ENCODE measurements at regions not wholly inside any gene's neighbourhood (a gene's known extent, or its start where the extent isn't known, plus 50 kb on each side); places are given as distances from the start of the nearest gene placed in this dataset.

- Histone ChIP-seq H3K27me3 (replicated peaks; ENCODE audit: insufficient read depth) (no peaks in the 10 kb centered on the region), H3K9me2 (ENCODE audit: insufficient read depth) (no peaks in the 10 kb centered on the region), H3K36me3 (ENCODE audit: low read depth) (no peaks in the 10 kb centered on the region), H3F3A (ENCODE audit: insufficient read depth) (peaks cover 34% of the 10 kb centered on the region), H3K79me2 (ENCODE audit: insufficient read depth) (no peaks in the 10 kb centered on the region), H3K4me3 (peak overlapping the region; percentile 63), H3K27ac (peak overlapping the region; percentile 80), H3K9ac (peak overlapping the region; percentile 66), H3K4me1 (ENCODE audit: insufficient read depth) (peaks cover 49% of the 10 kb centered on the region), H4K20me1 (ENCODE audit: insufficient read depth) (no peaks in the 10 kb centered on the region), H3K4me2 (ENCODE audit: unreplicated experiment) (peak overlapping the region; percentile 78), H3K9me3 (ENCODE audit: low read depth) (no peaks in the 10 kb centered on the region), H2AFZ (peak overlapping the region; percentile 79)
- DNase-seq, result peak; percentile 64
- in situ Hi-C loops (cut with MboI), result no loop called here
- no peak for TF ChIP-seq EZH2 (IDR thresholded peaks at IDR 0.05; ENCODE audit: insufficient read depth, poor library complexity, severe bottlenecking)
- TF ChIP-seq EZH2phosphoT487 (IDR thresholded peaks at IDR 0.05; ENCODE audit: insufficient read depth, low read depth), result no peak
- WGBS, 2 experiments (ENCODE audit: low coverage in 1 of 2, low lambda C conversion rate in 2 of 2, missing lambda C conversion rate in 2 of 2), result 1 to 4% methylated on average over 9 of the region's 9 CpGs
These were observed 301.7 kb upstream of the ZFP64 start for GRCh38 chr20:52493171-52493721.

- Histone ChIP-seq H4K20me1 (ENCODE audit: insufficient read depth) (no peaks in the 10 kb centered on the region), H3K27ac (peak overlapping the region; percentile 67), H2AFZ (no peak overlapping the region), H3K36me3 (ENCODE audit: low read depth) (no peaks in the 10 kb centered on the region), H3K79me2 (ENCODE audit: insufficient read depth) (no peaks in the 10 kb centered on the region), H3K4me3 (no peak overlapping the region), H3K27me3 (replicated peaks; ENCODE audit: insufficient read depth) (no peaks in the 10 kb centered on the region), H3F3A (ENCODE audit: insufficient read depth) (peaks cover 34% of the 10 kb centered on the region), H3K9me2 (ENCODE audit: insufficient read depth) (no peaks in the 10 kb centered on the region), H3K4me1 (ENCODE audit: insufficient read depth) (peaks cover 40% of the 10 kb centered on the region), H3K9me3 (ENCODE audit: low read depth) (no peaks in the 10 kb centered on the region), H3K9ac (peak overlapping the region; percentile 28; the same call in 1 of the 2 replicates), H3K4me2 (ENCODE audit: unreplicated experiment) (peak overlapping the region; percentile 5)
- DNase-seq, result peak; percentile 84
- WGBS, 2 experiments (ENCODE audit: low coverage in 1 of 2, low lambda C conversion rate in 2 of 2, missing lambda C conversion rate in 2 of 2), result 72% methylated on average over 10 of the region's 10 CpGs
- in situ Hi-C loops (cut with MboI), result no loop called here
- TF ChIP-seq EZH2phosphoT487 (IDR thresholded peaks at IDR 0.05; ENCODE audit: insufficient read depth, low read depth), result no peak
- TF ChIP-seq EZH2 (IDR thresholded peaks at IDR 0.05; ENCODE audit: insufficient read depth, poor library complexity, severe bottlenecking), result no peak
These were observed 299.3 kb upstream of the ZFP64 start for GRCh38 chr20:52490711-52491430.

GRCh38 chr20:52484438-52484837 is 292.9 kb upstream of the ZFP64 start:
- no peaks in the 10 kb centered on the region for H3K9me2 ChIP-seq (ENCODE audit: insufficient read depth)
- H3K9ac ChIP-seq, result 0 out of 2 replicates have a peak overlapping the region, but pooled peaks have one; percentile 7
- peak overlapping the region; percentile 58 for H3K27ac ChIP-seq
- peaks cover 7% of the 10 kb centered on the region; the same call in 1 of the 2 replicates for H3F3A ChIP-seq (ENCODE audit: insufficient read depth)
- H3K36me3 ChIP-seq (ENCODE audit: low read depth), result no peaks in the 10 kb centered on the region
- no peak overlapping the region for H3K4me3 ChIP-seq
- WGBS, 2 experiments (ENCODE audit: low coverage in 1 of 2, low lambda C conversion rate in 2 of 2, missing lambda C conversion rate in 2 of 2), result 10 to 12% methylated on average over 2 of the region's 2 CpGs
- H2AFZ ChIP-seq, result no peak overlapping the region
- H3K4me1 ChIP-seq (ENCODE audit: insufficient read depth), result peaks cover 18% of the 10 kb centered on the region
- in situ Hi-C loops (cut with MboI), result no loop called here
- peak overlapping the region; percentile 46 for H3K4me2 ChIP-seq (ENCODE audit: unreplicated experiment)
- TF ChIP-seq EZH2phosphoT487 (IDR thresholded peaks at IDR 0.05; ENCODE audit: insufficient read depth, low read depth), result no peak
- TF ChIP-seq EZH2 (IDR thresholded peaks at IDR 0.05; ENCODE audit: insufficient read depth, poor library complexity, severe bottlenecking), result no peak
- peak; percentile 82 for DNase-seq
- H3K9me3 ChIP-seq (ENCODE audit: low read depth), result no peaks in the 10 kb centered on the region
- H3K27me3 ChIP-seq (replicated peaks; ENCODE audit: insufficient read depth), result no peaks in the 10 kb centered on the region
- no peaks in the 10 kb centered on the region for H4K20me1 ChIP-seq (ENCODE audit: insufficient read depth)
- H3K79me2 ChIP-seq (ENCODE audit: insufficient read depth), result no peaks in the 10 kb centered on the region

GRCh38 chr20:52483382-52483781 is 291.8 kb upstream of the ZFP64 start:
- no peaks in the 10 kb centered on the region for H4K20me1 ChIP-seq (ENCODE audit: insufficient read depth)
- in situ Hi-C loops (cut with MboI), result no loop called here

More at GRCh38 chr20:52483382-52483781, 291.8 kb upstream of the ZFP64 start:
- TF ChIP-seq EZH2phosphoT487 (IDR thresholded peaks at IDR 0.05; ENCODE audit: insufficient read depth, low read depth), result no peak
- Histone ChIP-seq H3K4me3 (no peak overlapping the region), H3K27me3 (replicated peaks; ENCODE audit: insufficient read depth) (no peaks in the 10 kb centered on the region), H3K4me2 (ENCODE audit: unreplicated experiment) (no peak overlapping the region), H3F3A (ENCODE audit: insufficient read depth) (peaks cover 7% of the 10 kb centered on the region; the same call in 1 of the 2 replicates), H3K27ac (peak overlapping the region; percentile 58), H3K9me3 (ENCODE audit: low read depth) (no peaks in the 10 kb centered on the region), H3K9ac (no peak overlapping the region), H3K4me1 (ENCODE audit: insufficient read depth) (peaks cover 18% of the 10 kb centered on the region), H3K79me2 (ENCODE audit: insufficient read depth) (no peaks in the 10 kb centered on the region), H3K36me3 (ENCODE audit: low read depth) (no peaks in the 10 kb centered on the region), H3K9me2 (ENCODE audit: insufficient read depth) (no peaks in the 10 kb centered on the region), H2AFZ (no peak overlapping the region)
- no peak for DNase-seq
- 97 to 98% methylated on average over 1 of the region's 1 CpG for WGBS, 2 experiments (ENCODE audit: low coverage in 1 of 2, low lambda C conversion rate in 2 of 2, missing lambda C conversion rate in 2 of 2)
